ENCODE measurements at regions not wholly inside any gene's neighbourhood (a gene's known extent, or its start where the extent isn't known, plus 50 kb on each side); places are given as distances from the start of the nearest gene placed in this dataset.

GRCh38 chr19:30854207-30854606 lies 482.0 kb downstream of the ZNF536 start:
- TF ChIP-seq, protein P1, sequence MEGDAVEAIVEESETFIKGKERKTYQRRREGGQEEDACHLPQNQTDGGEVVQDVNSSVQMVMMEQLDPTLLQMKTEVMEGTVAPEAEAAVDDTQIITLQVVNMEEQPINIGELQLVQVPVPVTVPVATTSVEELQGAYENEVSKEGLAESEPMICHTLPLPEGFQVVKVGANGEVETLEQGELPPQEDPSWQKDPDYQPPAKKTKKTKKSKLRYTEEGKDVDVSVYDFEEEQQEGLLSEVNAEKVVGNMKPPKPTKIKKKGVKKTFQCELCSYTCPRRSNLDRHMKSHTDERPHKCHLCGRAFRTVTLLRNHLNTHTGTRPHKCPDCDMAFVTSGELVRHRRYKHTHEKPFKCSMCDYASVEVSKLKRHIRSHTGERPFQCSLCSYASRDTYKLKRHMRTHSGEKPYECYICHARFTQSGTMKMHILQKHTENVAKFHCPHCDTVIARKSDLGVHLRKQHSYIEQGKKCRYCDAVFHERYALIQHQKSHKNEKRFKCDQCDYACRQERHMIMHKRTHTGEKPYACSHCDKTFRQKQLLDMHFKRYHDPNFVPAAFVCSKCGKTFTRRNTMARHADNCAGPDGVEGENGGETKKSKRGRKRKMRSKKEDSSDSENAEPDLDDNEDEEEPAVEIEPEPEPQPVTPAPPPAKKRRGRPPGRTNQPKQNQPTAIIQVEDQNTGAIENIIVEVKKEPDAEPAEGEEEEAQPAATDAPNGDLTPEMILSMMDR (IDR thresholded peaks at IDR 0.05; ENCODE audit: insufficient read depth, low read length, poor library complexity, severe bottlenecking): no peak
- Histone ChIP-seq H3K36me3 (ENCODE audit: control insufficient read depth, insufficient read depth, low read length) (no peaks in the 10 kb centered on the region), H3K4me3 (ENCODE audit: low read depth, low read length) (no peak overlapping the region), H3K27me3 (ENCODE audit: control insufficient read depth, insufficient read depth, low read length) (no peaks in the 10 kb centered on the region)
- DNase-seq (ENCODE audit: low read depth): no peak

GRCh38 chr19:30853036-30853435 lies 480.9 kb downstream of the ZNF536 start:
- Histone ChIP-seq H3K4me3 (ENCODE audit: low read depth, low read length) (no peak overlapping the region), H3K27me3 (ENCODE audit: control insufficient read depth, insufficient read depth, low read length) (no peaks in the 10 kb centered on the region), H3K36me3 (ENCODE audit: control insufficient read depth, insufficient read depth, low read length) (no peaks in the 10 kb centered on the region)
- TF ChIP-seq, protein P1 (IDR thresholded peaks at IDR 0.05; ENCODE audit: insufficient read depth, low read length, poor library complexity, severe bottlenecking): no peak
- no peak for DNase-seq (ENCODE audit: low read depth)

GRCh38 chr19:30852168-30852567 lies 480.0 kb downstream of the ZNF536 start:
- no peak for DNase-seq (ENCODE audit: low read depth)
- TF ChIP-seq, protein P1 (IDR thresholded peaks at IDR 0.05; ENCODE audit: insufficient read depth, low read length, poor library complexity, severe bottlenecking): no peak
- H3K4me3 ChIP-seq (ENCODE audit: low read depth, low read length): no peak overlapping the region
- H3K27me3 ChIP-seq (ENCODE audit: control insufficient read depth, insufficient read depth, low read length): no peaks in the 10 kb centered on the region
- no peaks in the 10 kb centered on the region for H3K36me3 ChIP-seq (ENCODE audit: control insufficient read depth, insufficient read depth, low read length)

- DNase-seq (ENCODE audit: low read depth): no peak
- H3K4me3 ChIP-seq (ENCODE audit: low read depth, low read length): no peak overlapping the region
- TF ChIP-seq, protein P1 (IDR thresholded peaks at IDR 0.05; ENCODE audit: insufficient read depth, low read length, poor library complexity, severe bottlenecking): no peak
These were observed 479.5 kb downstream of the ZNF536 start for GRCh38 chr19:30851646-30852045.

DNA sequence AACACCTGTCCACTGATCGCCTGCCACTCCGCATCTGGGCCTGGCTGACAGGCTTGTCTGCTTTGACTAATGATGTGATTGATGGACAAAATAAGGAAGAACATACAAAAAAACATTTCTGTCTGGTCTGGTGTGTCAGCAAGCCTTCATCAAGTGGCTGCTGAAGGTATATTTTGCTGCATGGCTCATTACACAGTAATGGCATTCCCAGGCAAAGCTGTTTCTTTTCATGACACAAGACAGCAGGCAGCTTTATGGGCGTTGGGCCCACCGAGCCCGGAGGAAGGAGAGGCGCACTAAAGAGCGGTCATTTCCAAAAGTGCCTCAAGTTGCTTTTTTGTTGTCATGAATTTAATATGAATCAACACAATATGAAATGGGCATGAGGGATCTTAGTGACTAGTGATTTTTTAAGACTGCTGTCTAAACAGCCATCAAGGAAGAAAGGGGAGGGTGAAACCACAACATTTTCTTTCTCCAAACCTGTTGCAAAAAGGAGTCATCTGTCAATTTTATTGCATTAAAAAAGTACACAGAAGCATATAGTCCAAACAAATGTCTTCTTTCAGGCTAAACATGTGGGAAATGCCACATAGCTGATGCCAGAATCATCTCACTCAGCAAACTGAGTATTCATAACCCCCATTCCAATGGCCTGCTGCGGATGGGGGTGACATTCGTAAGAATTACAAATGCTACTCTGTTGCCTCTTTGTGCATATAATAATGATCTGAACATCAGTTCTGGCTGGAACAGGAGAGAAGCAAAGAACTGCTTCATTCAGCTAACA lies 476.6 kb downstream of the ZNF536 start:
- DNase-seq (ENCODE audit: low read depth): no peak
- TF ChIP-seq, protein P1 (IDR thresholded peaks at IDR 0.05; ENCODE audit: insufficient read depth, low read length, poor library complexity, severe bottlenecking): no peak
- H3K27me3 ChIP-seq (ENCODE audit: control insufficient read depth, insufficient read depth, low read length): no peaks in the 10 kb centered on the region

More at GRCh38 chr19:30851646-30852045, 479.5 kb downstream of the ZNF536 start:
- Histone ChIP-seq H3K27me3 (ENCODE audit: control insufficient read depth, insufficient read depth, low read length) (no peaks in the 10 kb centered on the region), H3K36me3 (ENCODE audit: control insufficient read depth, insufficient read depth, low read length) (no peaks in the 10 kb centered on the region)

DNA sequence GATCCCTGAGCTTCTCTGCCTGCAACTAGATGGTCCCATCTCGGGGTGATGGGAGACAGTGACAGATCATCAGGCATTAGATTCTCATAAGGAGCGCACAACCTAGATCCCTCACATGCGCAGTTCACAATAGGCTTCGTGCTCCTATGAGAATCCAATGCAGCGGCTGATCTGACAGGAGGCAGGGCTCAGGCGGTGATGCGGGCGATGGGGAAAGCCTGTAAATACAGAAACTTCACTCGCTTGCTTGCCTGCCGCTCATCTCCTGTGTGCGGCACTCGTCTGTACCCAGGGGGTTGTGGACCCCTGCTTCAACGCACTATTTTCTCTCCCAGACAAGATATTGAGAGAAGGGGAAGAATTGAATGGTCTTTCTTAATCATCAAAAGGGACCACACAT lies 473.9 kb downstream of the ZNF536 start:
- Histone ChIP-seq H3K27me3 (ENCODE audit: control insufficient read depth, insufficient read depth, low read length) (no peaks in the 10 kb centered on the region), H3K36me3 (ENCODE audit: control insufficient read depth, insufficient read depth, low read length) (no peaks in the 10 kb centered on the region), H3K4me3 (ENCODE audit: low read depth, low read length) (no peak overlapping the region)
- TF ChIP-seq, protein P1 (IDR thresholded peaks at IDR 0.05; ENCODE audit: insufficient read depth, low read length, poor library complexity, severe bottlenecking): no peak
- DNase-seq (ENCODE audit: low read depth): no peak

More for the DNA sequence above, 476.6 kb downstream of the ZNF536 start:
- no peak overlapping the region for H3K4me3 ChIP-seq (ENCODE audit: low read depth, low read length)
- no peaks in the 10 kb centered on the region for H3K36me3 ChIP-seq (ENCODE audit: control insufficient read depth, insufficient read depth, low read length)

Measured in kidney epithelial cell (primary cell).